ENCODE measurements at regions not wholly inside any gene's neighbourhood (a gene's known extent, or its start where the extent isn't known, plus 50 kb on each side); places are given as distances from the start of the nearest gene placed in this dataset.
"Not testable (repeated sequence)": the region's sequence is repeated elsewhere in the genome, so short reads cannot be mapped to it uniquely, and the experiment has no call there.

- DNase-seq = peak; percentile 22
Observed at GRCh38 chr12:82300611-82301010, 57.6 kb downstream of the CCDC59 start.

- peak; percentile 30 for DNase-seq
Observed at GRCh38 chr12:82299319-82300025, 58.7 kb downstream of the CCDC59 start.

DNA sequence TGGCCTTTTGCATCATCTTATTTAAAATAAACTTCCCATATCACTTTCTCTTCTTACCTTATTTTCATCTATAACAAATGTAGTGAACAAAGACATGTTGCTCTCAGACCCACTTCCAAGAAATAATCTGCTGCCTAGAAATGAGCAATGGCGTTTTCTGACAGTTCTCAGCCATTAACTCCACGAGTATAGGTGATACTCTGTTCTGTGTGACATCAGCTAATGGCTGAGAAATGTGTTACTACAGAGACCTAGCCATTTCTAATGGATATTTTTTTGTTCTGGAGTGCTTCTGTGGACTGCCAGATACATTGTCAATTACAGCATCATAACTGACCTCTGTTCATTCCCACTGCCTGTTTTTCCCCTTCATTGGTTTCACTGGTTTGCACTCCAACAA, 67.8 kb downstream of the CCDC59 start:
- DNase-seq = no peak

DNA sequence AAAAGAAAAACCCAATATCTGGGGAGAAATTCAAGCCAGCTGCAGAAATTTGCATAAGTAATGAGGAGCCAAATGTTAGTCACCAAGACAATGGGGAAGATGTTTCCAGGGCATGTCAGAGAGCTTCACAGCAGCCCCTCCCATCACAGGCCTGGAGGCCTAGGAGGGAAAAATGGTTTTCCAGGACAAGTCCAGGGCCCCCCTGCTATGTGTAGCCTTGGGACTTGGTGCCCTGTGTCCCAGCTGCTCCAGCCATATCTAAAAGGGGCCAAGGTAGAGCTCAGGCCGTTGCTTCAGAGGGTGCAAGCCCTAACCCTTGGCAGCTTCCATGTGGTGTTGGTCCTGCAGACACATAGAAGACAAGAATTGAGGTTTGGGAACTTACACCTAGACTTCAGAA, 76.9 kb downstream of the CCDC59 start:
- DNase-seq = not testable (repeated sequence)

- no peak for DNase-seq
Observed at GRCh38 chr12:82279536-82280058, 78.6 kb downstream of the CCDC59 start.

- no peak for DNase-seq
Observed at GRCh38 chr12:82277582-82277981, 80.6 kb downstream of the CCDC59 start.

DNA sequence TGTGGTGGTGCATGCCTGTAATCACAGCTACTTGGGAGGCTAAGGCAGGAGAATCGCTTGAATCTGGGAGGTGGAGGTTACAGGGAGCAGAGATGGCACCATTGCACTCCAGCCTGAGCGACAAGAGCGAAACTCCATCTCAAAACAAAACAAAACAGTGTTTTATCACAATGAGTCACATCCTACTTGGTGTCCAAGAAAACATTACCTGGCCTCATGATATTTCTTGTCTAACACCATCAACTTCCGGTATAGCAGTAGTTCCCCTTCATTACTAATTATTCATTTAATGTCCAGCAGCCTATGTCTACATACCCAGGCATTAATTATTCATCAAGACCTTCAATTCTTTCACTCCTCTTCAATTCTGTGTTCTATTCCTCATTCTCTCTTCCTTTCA, 115.5 kb downstream of the CCDC59 start:
- DNase-seq = no peak

DNA sequence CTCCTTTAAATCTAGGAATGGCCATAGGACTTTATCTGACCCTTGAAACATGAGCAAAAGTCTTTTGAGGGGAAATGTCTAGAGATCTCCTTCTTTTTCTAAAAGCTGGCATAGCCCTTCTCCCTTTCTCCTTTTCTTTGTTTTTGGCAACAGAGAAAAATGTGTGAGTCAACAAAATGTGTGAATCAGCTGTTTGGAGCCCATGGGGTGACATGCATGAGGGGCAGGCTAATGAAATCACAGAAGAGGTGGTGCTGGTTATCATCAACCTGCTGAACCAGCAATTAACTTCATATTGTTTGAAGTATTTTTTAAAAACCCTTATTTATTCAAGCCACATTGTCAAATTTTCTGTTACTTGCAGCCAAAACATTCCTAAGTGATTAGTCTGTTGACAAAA, 132.3 kb downstream of the CCDC59 start:
- DNase-seq = no peak

- DNase-seq = no peak
Observed at GRCh38 chr12:82223426-82223825, 134.8 kb downstream of the CCDC59 start.

DNA sequence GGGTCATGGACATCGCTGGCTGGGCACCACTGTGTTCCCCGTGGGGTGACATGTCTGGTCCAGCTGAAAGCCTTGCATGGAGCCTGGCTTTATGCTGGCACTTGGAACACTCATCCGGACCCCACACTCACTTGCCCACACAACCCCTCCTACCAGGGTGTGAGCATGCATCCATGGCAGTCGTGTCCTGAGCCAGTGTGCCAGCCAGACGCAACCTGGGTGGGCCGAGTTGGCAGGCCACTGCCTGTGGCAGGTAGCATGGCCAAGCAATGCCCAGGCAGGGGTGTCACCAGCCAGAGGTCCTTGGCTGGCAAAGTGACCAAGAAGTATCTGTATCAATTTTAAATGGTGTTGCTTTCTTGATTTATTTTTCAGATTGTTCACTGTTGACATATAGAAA, 141.7 kb downstream of the CCDC59 start:
- no peak for DNase-seq

DNA sequence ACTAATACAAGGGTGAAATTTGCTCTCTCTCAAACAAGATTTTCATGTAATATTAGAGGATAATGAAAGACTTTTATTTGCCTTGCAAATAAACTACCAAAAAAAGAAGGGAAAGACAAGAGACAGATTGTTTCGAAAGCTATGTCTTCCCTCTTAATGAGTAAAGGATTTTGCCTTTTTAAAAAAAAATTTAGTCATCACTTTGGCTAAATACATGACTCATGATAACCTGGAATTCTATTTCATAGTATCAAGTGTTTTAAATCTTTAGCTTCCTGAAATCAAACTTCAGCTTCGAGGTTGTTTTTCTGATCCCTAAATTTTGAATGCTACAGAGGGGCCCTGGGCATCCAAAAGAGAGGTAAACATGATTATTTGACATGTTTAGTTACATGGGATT, 144.4 kb downstream of the CCDC59 start:
- DNase-seq = no peak

DNA sequence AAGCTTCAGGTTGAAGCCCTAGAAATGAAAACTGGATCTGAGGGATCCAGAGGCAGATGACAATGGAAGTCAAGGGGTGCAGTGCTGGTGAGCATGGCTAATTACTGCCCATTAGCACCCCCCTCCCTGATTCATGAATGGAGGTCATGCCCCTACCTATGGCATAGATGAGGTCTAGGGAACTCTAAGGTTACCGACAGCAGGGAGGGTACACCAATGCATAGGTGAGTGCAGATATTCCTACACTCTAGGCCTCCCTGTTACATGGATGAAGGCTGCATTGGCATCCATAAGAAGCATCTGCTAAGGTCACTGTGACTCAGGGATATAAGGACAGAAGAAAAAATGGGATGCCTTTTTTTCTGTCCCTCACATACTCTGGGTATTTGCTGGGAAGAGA, 147.3 kb downstream of the CCDC59 start:
- no peak for DNase-seq

GRCh38 chr12:82209533-82209932, 148.7 kb downstream of the CCDC59 start:
- no peak for DNase-seq

GRCh38 chr12:82207556-82207955, 150.6 kb downstream of the CCDC59 start:
- DNase-seq = no peak

- DNase-seq = no peak
Observed at GRCh38 chr12:82203086-82203485, 155.1 kb downstream of the CCDC59 start.

- no peak for DNase-seq
Observed at GRCh38 chr12:82187595-82187994, 170.6 kb downstream of the CCDC59 start.

DNA sequence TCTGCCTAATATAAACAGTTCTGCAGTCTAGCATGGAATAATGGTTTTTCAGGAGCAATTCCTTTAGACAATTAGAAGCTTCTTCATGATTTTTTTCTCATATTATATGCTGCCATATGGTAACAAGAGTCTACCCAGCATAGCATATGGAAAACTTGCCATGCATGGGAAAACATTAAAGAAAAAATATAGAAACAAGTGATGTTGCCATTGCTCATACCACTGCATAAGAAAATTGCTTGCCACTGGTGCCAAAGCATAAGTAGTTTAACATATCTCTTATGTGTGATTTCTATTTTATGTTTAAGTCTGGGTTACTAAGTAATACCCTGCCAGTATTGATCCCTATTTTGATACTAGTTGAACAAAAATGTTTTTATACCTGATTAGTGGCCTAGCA, 171.2 kb downstream of the CCDC59 start:
- DNase-seq = no peak

GRCh38 chr12:82186282-82186681, 171.9 kb downstream of the CCDC59 start:
- DNase-seq = no peak

DNA sequence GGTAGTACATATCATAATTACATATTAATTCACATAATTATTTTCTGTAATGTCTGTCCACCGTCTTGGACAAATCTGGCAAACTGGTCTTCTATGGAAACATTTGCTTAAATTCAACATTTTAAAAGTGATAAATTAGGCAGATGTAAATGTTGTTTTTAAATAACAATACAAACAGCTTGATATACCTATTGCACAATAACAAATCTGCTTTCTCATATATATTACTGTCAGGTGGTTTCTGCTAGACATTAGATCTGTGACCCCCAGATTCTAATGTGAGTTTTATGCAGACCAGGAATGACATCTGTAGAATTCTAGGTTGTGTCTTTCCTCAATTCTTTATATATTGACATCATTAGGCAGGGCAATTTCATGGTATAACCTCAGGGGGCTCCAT, 173.3 kb downstream of the CCDC59 start:
- DNase-seq = no peak

- DNase-seq = no peak
Observed at GRCh38 chr12:82182601-82183190, 175.5 kb downstream of the CCDC59 start.

- no peak for DNase-seq
Observed at GRCh38 chr12:82176761-82177490, 181.3 kb downstream of the CCDC59 start.

DNA sequence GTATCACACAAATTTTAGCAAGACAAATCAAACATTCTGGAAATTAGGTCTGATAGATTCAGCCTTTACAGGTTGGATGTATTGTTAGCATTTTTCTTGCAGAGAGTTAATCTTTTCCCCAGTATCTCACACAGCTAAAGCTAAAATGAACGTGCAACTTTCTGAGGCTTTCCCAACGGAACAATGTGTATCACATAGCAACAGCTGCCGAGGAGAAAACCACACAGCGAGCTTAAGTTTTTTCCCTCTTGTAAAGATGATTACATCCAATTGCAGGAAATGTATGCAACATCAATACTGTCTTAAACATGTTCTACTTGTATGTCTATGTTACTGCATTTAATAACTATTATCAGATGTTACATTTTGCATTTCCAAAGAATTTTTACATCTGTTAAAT, 182.2 kb downstream of the CCDC59 start:
- DNase-seq = no peak

DNA sequence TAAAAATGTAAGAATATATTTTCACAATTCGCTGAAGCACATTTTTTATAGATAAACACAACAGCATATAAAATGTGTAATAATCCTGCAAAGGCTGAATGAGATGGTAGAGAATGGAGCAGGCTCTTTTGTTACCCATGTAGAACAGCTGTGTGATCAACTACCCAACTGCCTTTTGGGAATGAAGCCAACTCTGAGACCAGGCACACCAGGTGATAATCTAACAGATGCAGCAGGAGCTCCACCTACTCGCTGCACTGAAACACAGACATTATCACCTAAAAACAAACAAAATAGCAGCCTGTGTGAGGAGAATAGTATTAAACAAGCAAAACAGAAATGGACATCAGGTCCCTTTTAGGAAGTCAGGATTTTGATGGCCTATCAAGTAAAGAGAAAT, 183.3 kb downstream of the CCDC59 start:
- DNase-seq = no peak

DNA sequence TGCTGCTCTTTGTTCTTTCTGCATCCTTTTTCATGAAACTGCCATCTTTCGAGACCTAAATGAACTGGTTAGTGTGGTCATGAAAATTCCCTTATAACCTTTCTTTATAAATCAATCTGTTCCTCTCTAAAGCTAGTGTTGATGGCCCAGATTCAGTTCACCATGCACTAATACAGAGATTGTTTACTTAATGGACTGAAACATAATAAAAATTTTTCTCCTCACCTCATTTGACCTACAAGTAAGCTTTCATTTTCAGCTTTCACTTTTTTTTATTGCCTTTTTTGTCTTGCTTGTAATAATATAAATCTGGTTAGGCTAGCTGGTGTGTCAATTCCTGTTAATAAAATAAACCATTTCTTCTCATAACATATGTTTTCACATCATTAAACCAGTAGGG, 183.8 kb downstream of the CCDC59 start:
- no peak for DNase-seq

All from retina (tissue), 1 donor.